ENCODE measurements at regions not wholly inside any gene's neighbourhood (a gene's known extent, or its start where the extent isn't known, plus 50 kb on each side); places are given as distances from the start of the nearest gene placed in this dataset.

DNA sequence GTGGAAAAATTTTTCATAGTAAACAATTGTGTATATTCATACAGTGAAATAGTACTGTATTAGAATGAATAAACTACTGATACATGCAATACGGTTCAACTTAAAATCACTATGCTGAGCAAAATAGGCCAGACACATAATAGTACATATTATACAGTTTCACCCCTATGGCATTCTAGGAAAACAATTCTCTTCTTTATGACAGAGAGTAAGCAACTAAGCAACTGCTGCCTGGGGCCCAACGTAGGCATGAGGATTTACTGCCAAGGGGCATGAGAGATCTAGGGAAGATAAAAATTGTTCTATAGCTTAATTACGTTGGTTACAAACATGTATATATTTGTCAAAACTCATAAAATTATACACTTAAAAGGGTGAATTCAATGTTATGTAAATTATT is 180.2 kb downstream of the DRD1 start:
- Histone ChIP-seq H3K27me3 (ENCODE audit: insufficient read depth, low read length, poor library complexity, severe bottlenecking) (no peaks in the 10 kb centered on the region), H3K36me3 (ENCODE audit: insufficient read depth, low read length) (no peaks in the 10 kb centered on the region), H2AFZ (ENCODE audit: low read length) (no peak overlapping the region), H3K4me1 (ENCODE audit: insufficient read depth, low read length, poor library complexity, severe bottlenecking) (no peaks in the 10 kb centered on the region), H3K4me3 (ENCODE audit: low read length, poor library complexity, severe bottlenecking) (no peak overlapping the region), H3K9me2 (replicated peaks; ENCODE audit: low read depth, low read length) (no peaks in the 10 kb centered on the region), H3K9me3 (ENCODE audit: insufficient read depth, low read depth, low read length) (no peaks in the 10 kb centered on the region), H3F3A (ENCODE audit: low read depth) (no peaks in the 10 kb centered on the region), H3K9ac (ENCODE audit: low read depth, low read length, poor library complexity, severe bottlenecking) (no peak overlapping the region), H3K4me2 (ENCODE audit: low read depth, low read length, poor library complexity, severe bottlenecking) (no peak overlapping the region), H3K79me2 (ENCODE audit: insufficient read depth, low read length) (no peaks in the 10 kb centered on the region), H4K20me1 (ENCODE audit: insufficient read depth, low read length, poor library complexity, severe bottlenecking) (no peaks in the 10 kb centered on the region)
- TF ChIP-seq, protein P1, sequence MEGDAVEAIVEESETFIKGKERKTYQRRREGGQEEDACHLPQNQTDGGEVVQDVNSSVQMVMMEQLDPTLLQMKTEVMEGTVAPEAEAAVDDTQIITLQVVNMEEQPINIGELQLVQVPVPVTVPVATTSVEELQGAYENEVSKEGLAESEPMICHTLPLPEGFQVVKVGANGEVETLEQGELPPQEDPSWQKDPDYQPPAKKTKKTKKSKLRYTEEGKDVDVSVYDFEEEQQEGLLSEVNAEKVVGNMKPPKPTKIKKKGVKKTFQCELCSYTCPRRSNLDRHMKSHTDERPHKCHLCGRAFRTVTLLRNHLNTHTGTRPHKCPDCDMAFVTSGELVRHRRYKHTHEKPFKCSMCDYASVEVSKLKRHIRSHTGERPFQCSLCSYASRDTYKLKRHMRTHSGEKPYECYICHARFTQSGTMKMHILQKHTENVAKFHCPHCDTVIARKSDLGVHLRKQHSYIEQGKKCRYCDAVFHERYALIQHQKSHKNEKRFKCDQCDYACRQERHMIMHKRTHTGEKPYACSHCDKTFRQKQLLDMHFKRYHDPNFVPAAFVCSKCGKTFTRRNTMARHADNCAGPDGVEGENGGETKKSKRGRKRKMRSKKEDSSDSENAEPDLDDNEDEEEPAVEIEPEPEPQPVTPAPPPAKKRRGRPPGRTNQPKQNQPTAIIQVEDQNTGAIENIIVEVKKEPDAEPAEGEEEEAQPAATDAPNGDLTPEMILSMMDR (conservative IDR thresholded peaks at IDR 0.05; ENCODE audit: low read length), result no peak
- no peak for TF ChIP-seq EZH2phosphoT487 (IDR thresholded peaks at IDR 0.05; ENCODE audit: borderline replicate concordance)

DNA sequence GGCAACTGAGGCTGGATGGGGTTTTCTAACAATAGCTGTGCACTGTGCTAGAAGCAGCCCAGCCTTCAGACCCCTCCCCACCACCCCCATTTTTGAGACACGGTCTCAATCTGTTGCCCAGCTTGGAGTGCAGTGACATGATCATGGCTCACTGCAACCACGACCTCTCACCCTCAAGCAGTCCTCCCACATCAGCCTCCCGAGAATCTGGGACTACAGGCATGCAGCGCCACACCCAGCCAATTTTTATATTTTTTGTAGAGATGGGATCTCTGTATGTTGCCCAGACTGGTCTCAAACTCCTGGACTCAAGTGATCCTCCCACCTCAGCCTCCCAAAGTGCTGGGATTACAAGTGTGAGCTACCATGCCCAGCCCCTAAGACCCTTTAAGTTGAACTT is 182.5 kb downstream of the DRD1 start:
- Histone ChIP-seq H3K4me2 (ENCODE audit: low read depth, low read length, poor library complexity, severe bottlenecking) (no peak overlapping the region), H2AFZ (ENCODE audit: low read length) (no peak overlapping the region)

DNA sequence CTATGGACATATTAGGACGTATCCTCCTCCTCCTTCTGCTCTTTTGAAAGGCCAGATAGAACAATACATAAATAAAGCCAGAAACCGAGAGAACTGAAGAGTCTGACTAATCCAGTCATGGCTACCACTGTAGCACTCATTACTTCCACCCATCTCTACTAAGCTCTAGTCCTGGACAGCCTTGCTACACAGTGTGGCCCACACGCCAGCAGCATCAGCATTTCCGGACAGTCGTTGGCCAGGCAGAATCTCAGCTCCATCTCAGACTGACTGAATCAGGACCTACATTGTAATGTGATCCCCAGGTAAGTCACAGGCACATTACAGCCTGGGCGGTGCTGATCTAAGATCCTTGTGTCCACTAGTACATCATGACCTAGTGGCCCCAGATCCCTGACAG is 182.9 kb downstream of the DRD1 start:
- no peak overlapping the region for H2AFZ ChIP-seq (ENCODE audit: low read length)
- H3K9me2 ChIP-seq (replicated peaks; ENCODE audit: low read depth, low read length), result no peaks in the 10 kb centered on the region
- H3K4me1 ChIP-seq (ENCODE audit: insufficient read depth, low read length, poor library complexity, severe bottlenecking), result no peaks in the 10 kb centered on the region
- H3K36me3 ChIP-seq (ENCODE audit: insufficient read depth, low read length), result no peaks in the 10 kb centered on the region
- no peaks in the 10 kb centered on the region for H4K20me1 ChIP-seq (ENCODE audit: insufficient read depth, low read length, poor library complexity, severe bottlenecking)
- no peaks in the 10 kb centered on the region for H3K79me2 ChIP-seq (ENCODE audit: insufficient read depth, low read length)
- TF ChIP-seq, protein P1 (conservative IDR thresholded peaks at IDR 0.05; ENCODE audit: low read length), result no peak
- no peak for TF ChIP-seq EZH2phosphoT487 (IDR thresholded peaks at IDR 0.05; ENCODE audit: borderline replicate concordance)
- no peaks in the 10 kb centered on the region for H3F3A ChIP-seq (ENCODE audit: low read depth)
- no peaks in the 10 kb centered on the region for H3K9me3 ChIP-seq (ENCODE audit: insufficient read depth, low read depth, low read length)
- no peak overlapping the region for H3K9ac ChIP-seq (ENCODE audit: low read depth, low read length, poor library complexity, severe bottlenecking)
- H3K27me3 ChIP-seq (ENCODE audit: insufficient read depth, low read length, poor library complexity, severe bottlenecking), result no peaks in the 10 kb centered on the region
- no peak overlapping the region for H3K4me2 ChIP-seq (ENCODE audit: low read depth, low read length, poor library complexity, severe bottlenecking)
- no peak overlapping the region for H3K4me3 ChIP-seq (ENCODE audit: low read length, poor library complexity, severe bottlenecking)

More for the DNA sequence above, 182.5 kb downstream of the DRD1 start:
- Histone ChIP-seq H3K4me1 (ENCODE audit: insufficient read depth, low read length, poor library complexity, severe bottlenecking) (no peaks in the 10 kb centered on the region), H3K9me3 (ENCODE audit: insufficient read depth, low read depth, low read length) (no peaks in the 10 kb centered on the region), H3F3A (ENCODE audit: low read depth) (no peaks in the 10 kb centered on the region), H3K27me3 (ENCODE audit: insufficient read depth, low read length, poor library complexity, severe bottlenecking) (no peaks in the 10 kb centered on the region), H3K4me3 (ENCODE audit: low read length, poor library complexity, severe bottlenecking) (no peak overlapping the region), H3K79me2 (ENCODE audit: insufficient read depth, low read length) (no peaks in the 10 kb centered on the region), H3K9me2 (replicated peaks; ENCODE audit: low read depth, low read length) (no peaks in the 10 kb centered on the region), H3K36me3 (ENCODE audit: insufficient read depth, low read length) (no peaks in the 10 kb centered on the region), H4K20me1 (ENCODE audit: insufficient read depth, low read length, poor library complexity, severe bottlenecking) (no peaks in the 10 kb centered on the region), H3K9ac (ENCODE audit: low read depth, low read length, poor library complexity, severe bottlenecking) (no peak overlapping the region)
- no peak for TF ChIP-seq EZH2phosphoT487 (IDR thresholded peaks at IDR 0.05; ENCODE audit: borderline replicate concordance)
- TF ChIP-seq, protein P1 (conservative IDR thresholded peaks at IDR 0.05; ENCODE audit: low read length), result no peak
